Fibroblast of lung (primary cell): ENCODE measurements at regions not wholly inside any gene's neighbourhood (a gene's known extent, or its start where the extent isn't known, plus 50 kb on each side); places are given as distances from the start of the nearest gene placed in this dataset.

Source experiments
- DNase-seq, 2 donors: peaks; one replicate each; pipeline versions ENCODE4 v3.0.0 to v3.0.0-alpha.2; 2010; ENCODE audit warnings: low read depth in 2 of 2
- H2AFZ ChIP-seq: 2 replicates; pipeline ENCODE4 v1.5.1; 2012; ENCODE audit warnings: low read length, control low read depth, inconsistent platforms
- H3K27ac ChIP-seq: 2 replicates; pipeline ENCODE4 v1.5.1; 2011; ENCODE audit warnings: low read length, control low read depth; ENCODE audit not compliant: insufficient read depth
- H3K27me3 ChIP-seq: 2 replicates; pipeline ENCODE4 v1.5.1; 2011; ENCODE audit warnings: mild to moderate bottlenecking, low read length; ENCODE audit not compliant: control insufficient read depth, insufficient read depth
- H3K36me3 ChIP-seq: 2 replicates; pipeline ENCODE4 v1.5.1; 2011; ENCODE audit warnings: low read length; ENCODE audit not compliant: control insufficient read depth, insufficient read depth
- H3K4me1 ChIP-seq: 2 replicates; pipeline ENCODE4 v1.5.1; 2011; ENCODE audit warnings: low read length; ENCODE audit not compliant: control insufficient read depth, insufficient read depth; ENCODE audit errors: extremely low read depth
- H3K4me2 ChIP-seq: 2 replicates; pipeline ENCODE4 v1.5.1; 2011; ENCODE audit warnings: low read length, control low read depth; ENCODE audit not compliant: insufficient read depth; ENCODE audit errors: extremely low read depth
- H3K4me3 ChIP-seq, 4 experiments: fragments of 200-600 bp in 1 of 4; sonication (generic) in 1 of 4; replicated peaks in 1 of 4; 2 replicates each; pipeline ENCODE4 v1.5.1; 2011 to 2016; ENCODE audit warnings: low read length in 4 of 4, low read depth in 3 of 4, mild to moderate bottlenecking in 3 of 4, control low read depth in 2 of 4, inconsistent platforms in 1 of 4, mixed read lengths in 1 of 4; ENCODE audit not compliant: insufficient read depth in 1 of 4; ENCODE audit errors: control extremely low read depth in 1 of 4
- H3K79me2 ChIP-seq: 2 replicates; pipeline ENCODE4 v1.5.1; 2012; ENCODE audit warnings: mild to moderate bottlenecking, low read length, inconsistent platforms; ENCODE audit not compliant: control insufficient read depth, insufficient read depth
- H3K9ac ChIP-seq: 2 replicates; pipeline ENCODE4 v1.5.1; 2011; ENCODE audit warnings: mild to moderate bottlenecking, low read length, control low read depth; ENCODE audit not compliant: insufficient read depth
- H3K9me3 ChIP-seq: 2 replicates; pipeline ENCODE4 v1.5.1; 2012; ENCODE audit warnings: low read depth, low read length; ENCODE audit not compliant: control insufficient read depth, insufficient read depth
- H4K20me1 ChIP-seq: 2 replicates; pipeline ENCODE4 v1.5.1; 2011; ENCODE audit warnings: low read length; ENCODE audit not compliant: control insufficient read depth, insufficient read depth; ENCODE audit errors: extremely low read depth
- EZH2 ChIP-seq: IDR thresholded peaks from 2 replicates; pipeline ENCODE4 v1.5.1; 2012; ENCODE audit warnings: low read length, control low read depth, mild to moderate bottlenecking; ENCODE audit errors: missing control alignments
- TF ChIP-seq, protein P1 (sequence below), 2 donors: IDR thresholded peaks in 1 of 2; conservative IDR thresholded peaks in 1 of 2; 1 replicate in 1 of 2; 2 replicates in 1 of 2; pipeline ENCODE4 v1.5.1; 2011 to 2012; ENCODE audit warnings: low read length in 2 of 2, control low read depth in 1 of 2, inconsistent platforms in 1 of 2, low read depth in 1 of 2, mild to moderate bottlenecking in 1 of 2

DNA sequence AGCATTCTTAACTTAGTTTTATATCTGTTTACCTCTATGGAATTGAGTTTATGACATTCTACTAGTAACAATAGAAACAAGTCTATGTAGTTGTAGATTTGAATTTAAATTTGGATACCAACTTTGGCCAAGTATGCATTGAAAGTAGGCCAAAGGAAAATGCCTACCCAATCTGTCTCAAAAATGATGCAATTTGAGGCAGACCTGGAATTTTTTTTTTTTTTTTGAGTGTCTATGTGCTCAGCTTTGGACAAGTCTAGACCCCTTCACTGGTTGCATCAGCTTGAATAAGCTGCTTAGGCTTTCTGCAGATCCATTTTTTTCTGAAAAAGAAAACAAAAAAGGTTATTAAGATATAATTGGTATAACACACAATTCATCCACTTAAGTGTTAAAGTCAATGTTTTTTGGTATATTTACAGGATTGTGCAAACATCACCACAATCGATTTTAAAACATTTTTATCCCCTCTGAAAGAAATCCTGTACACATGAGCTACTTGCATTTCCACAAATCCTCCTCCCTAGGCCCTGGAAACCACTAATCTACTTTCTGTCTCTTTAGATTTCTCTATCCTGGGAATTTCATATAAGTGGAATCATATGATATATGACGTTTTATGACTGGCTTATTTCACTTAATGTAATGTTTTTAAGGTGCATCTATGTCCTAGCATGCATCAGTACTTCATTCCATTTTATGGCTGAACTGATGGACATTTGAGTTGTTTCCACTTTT, 185.1 kb upstream of the CCDC68 start:
- Histone ChIP-seq H3K4me2 (no peak overlapping the region), H4K20me1 (no peaks in the 10 kb centered on the region), H3K79me2 (no peaks in the 10 kb centered on the region), H3K4me1 (no peaks in the 10 kb centered on the region), H3K27me3 (no peaks in the 10 kb centered on the region), H3K27ac (no peak overlapping the region), H3K36me3 (no peaks in the 10 kb centered on the region), H3K4me3 (no peak overlapping the region), H3K9me3 (no peaks in the 10 kb centered on the region), H3K9ac (no peak overlapping the region), H2AFZ (no peak overlapping the region)
- TF ChIP-seq EZH2: no peak
- TF ChIP-seq, protein P1, sequence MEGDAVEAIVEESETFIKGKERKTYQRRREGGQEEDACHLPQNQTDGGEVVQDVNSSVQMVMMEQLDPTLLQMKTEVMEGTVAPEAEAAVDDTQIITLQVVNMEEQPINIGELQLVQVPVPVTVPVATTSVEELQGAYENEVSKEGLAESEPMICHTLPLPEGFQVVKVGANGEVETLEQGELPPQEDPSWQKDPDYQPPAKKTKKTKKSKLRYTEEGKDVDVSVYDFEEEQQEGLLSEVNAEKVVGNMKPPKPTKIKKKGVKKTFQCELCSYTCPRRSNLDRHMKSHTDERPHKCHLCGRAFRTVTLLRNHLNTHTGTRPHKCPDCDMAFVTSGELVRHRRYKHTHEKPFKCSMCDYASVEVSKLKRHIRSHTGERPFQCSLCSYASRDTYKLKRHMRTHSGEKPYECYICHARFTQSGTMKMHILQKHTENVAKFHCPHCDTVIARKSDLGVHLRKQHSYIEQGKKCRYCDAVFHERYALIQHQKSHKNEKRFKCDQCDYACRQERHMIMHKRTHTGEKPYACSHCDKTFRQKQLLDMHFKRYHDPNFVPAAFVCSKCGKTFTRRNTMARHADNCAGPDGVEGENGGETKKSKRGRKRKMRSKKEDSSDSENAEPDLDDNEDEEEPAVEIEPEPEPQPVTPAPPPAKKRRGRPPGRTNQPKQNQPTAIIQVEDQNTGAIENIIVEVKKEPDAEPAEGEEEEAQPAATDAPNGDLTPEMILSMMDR (conservative IDR thresholded peaks at IDR 0.05 in 1 of 2, IDR thresholded peaks at IDR 0.05 in 1 of 2; ENCODE audit: low read depth in 1 of 2, low read length in 2 of 2): no peak
- DNase-seq: peak in 1 of 2 donors; percentile 26

DNA sequence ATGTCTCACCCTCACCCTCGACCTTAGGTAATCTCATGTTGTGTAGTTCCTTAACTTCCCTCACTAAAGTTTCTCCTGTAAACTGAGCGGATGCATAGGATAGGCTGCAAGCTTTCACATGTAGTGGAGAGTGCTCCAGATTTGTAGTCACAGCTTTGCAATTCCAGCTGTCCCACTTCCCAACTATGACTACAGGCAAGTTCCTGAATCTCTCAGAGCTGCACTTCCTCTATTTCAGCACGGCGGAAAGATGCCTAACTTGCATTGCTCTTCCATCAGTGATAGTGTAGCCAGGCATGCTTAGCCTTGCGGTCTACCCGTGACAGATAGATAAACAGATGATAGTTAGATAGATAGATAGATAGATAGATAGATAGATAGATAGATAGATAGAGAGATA, 183.1 kb upstream of the CCDC68 start:
- no peaks in the 10 kb centered on the region for H4K20me1 ChIP-seq
- no peak overlapping the region for H3K9ac ChIP-seq
- no peak overlapping the region for H2AFZ ChIP-seq
- H3K27ac ChIP-seq: no peak overlapping the region
- peak in 1 of 2 donors; percentile 59 for DNase-seq
- no peaks in the 10 kb centered on the region for H3K27me3 ChIP-seq
- no peaks in the 10 kb centered on the region for H3K79me2 ChIP-seq
- no peaks in the 10 kb centered on the region for H3K9me3 ChIP-seq
- H3K4me3 ChIP-seq: no peak overlapping the region
- no peaks in the 10 kb centered on the region for H3K36me3 ChIP-seq
- no peak overlapping the region for H3K4me2 ChIP-seq
- H3K4me1 ChIP-seq: no peaks in the 10 kb centered on the region
- no peak for TF ChIP-seq EZH2
- TF ChIP-seq, protein P1 (conservative IDR thresholded peaks at IDR 0.05 in 1 of 2, IDR thresholded peaks at IDR 0.05 in 1 of 2; ENCODE audit: low read depth in 1 of 2, low read length in 2 of 2): no peak

DNA sequence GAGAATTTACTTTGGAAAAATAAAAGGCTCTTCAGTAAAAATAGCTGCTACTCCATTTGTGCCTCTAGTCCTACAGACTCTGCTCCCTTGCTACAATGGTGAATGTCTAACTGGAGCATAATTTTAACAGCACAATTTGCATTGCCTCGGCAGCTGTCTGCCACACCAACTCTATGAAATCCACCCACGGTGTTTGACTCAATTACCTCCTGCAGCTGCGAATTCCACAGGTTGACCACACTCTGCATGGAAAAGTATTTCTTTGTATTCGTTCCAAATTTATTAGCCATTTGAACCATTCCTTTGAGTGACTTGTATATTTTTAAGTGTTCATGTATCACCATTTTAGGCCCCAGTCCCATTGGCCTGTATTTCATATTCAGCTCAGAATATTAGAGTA, 182.1 kb upstream of the CCDC68 start:
- Histone ChIP-seq H3K27ac (no peak overlapping the region), H3K4me1 (no peaks in the 10 kb centered on the region), H3K4me3 (no peak overlapping the region), H4K20me1 (no peaks in the 10 kb centered on the region), H3K36me3 (no peaks in the 10 kb centered on the region), H3K27me3 (no peaks in the 10 kb centered on the region), H3K9me3 (no peaks in the 10 kb centered on the region), H2AFZ (no peak overlapping the region), H3K79me2 (no peaks in the 10 kb centered on the region), H3K9ac (no peak overlapping the region), H3K4me2 (no peak overlapping the region)
- peak in 1 of 2 donors; percentile 96 for DNase-seq
- TF ChIP-seq, protein P1 (conservative IDR thresholded peaks at IDR 0.05 in 1 of 2, IDR thresholded peaks at IDR 0.05 in 1 of 2; ENCODE audit: low read depth in 1 of 2, low read length in 2 of 2): no peak
- no peak for TF ChIP-seq EZH2
